ENCODE measurements at regions not wholly inside any gene's neighbourhood (a gene's known extent, or its start where the extent isn't known, plus 50 kb on each side); places are given as distances from the start of the nearest gene placed in this dataset.

- no peak for TF ChIP-seq POLR2AphosphoS5 (IDR thresholded peaks at IDR 0.05; ENCODE audit: low read depth, low read length)
- TF ChIP-seq FOXP2 (optimal IDR thresholded peaks at IDR 0.05; ENCODE audit: borderline replicate concordance, extremely low read depth, extremely low read length, insufficient read depth) = no peak
- no peak for TF ChIP-seq TAF1 (IDR thresholded peaks at IDR 0.05; ENCODE audit: borderline replicate concordance, insufficient read depth, low read length)
- TF ChIP-seq REST (IDR thresholded peaks at IDR 0.05; ENCODE audit: insufficient read depth in 1 of 2, low read depth in 2 of 2, low read length in 2 of 2) = 0 out of 4 replicates have a peak, but pooled peaks of 1 of the 2 experiments have one; percentile 4
Measured at GRCh38 chr20:2236256-2236655, 59.5 kb upstream of the TGM3 start.

- TF ChIP-seq TAF1 (IDR thresholded peaks at IDR 0.05; ENCODE audit: borderline replicate concordance, insufficient read depth, low read length) (no peak), REST (IDR thresholded peaks at IDR 0.05; ENCODE audit: insufficient read depth in 1 of 2, low read depth in 2 of 2, low read length in 2 of 2) (no peak), SIN3A (IDR thresholded peaks at IDR 0.05; ENCODE audit: borderline replicate concordance, insufficient read depth, low read length) (no peak), FOXP2 (optimal IDR thresholded peaks at IDR 0.05; ENCODE audit: borderline replicate concordance, extremely low read depth, extremely low read length, insufficient read depth) (no peak), POLR2AphosphoS5 (IDR thresholded peaks at IDR 0.05; ENCODE audit: low read depth, low read length) (no peak)
Measured at GRCh38 chr20:2237059-2237458, 58.7 kb upstream of the TGM3 start.

- TF ChIP-seq TAF1 (IDR thresholded peaks at IDR 0.05; ENCODE audit: borderline replicate concordance, insufficient read depth, low read length) = no peak
- no peak for TF ChIP-seq FOXP2 (optimal IDR thresholded peaks at IDR 0.05; ENCODE audit: borderline replicate concordance, extremely low read depth, extremely low read length, insufficient read depth)
- no peak for TF ChIP-seq POLR2AphosphoS5 (IDR thresholded peaks at IDR 0.05; ENCODE audit: low read depth, low read length)
- TF ChIP-seq REST (IDR thresholded peaks at IDR 0.05; ENCODE audit: insufficient read depth in 1 of 2, low read depth in 2 of 2, low read length in 2 of 2) = no peak
- TF ChIP-seq SIN3A (IDR thresholded peaks at IDR 0.05; ENCODE audit: borderline replicate concordance, insufficient read depth, low read length) = no peak
Measured at GRCh38 chr20:2238601-2239000, 57.2 kb upstream of the TGM3 start.

- TF ChIP-seq TAF1 (IDR thresholded peaks at IDR 0.05; ENCODE audit: borderline replicate concordance, insufficient read depth, low read length) = no peak
- no peak for TF ChIP-seq SIN3A (IDR thresholded peaks at IDR 0.05; ENCODE audit: borderline replicate concordance, insufficient read depth, low read length)
- TF ChIP-seq FOXP2 (optimal IDR thresholded peaks at IDR 0.05; ENCODE audit: borderline replicate concordance, extremely low read depth, extremely low read length, insufficient read depth) = no peak
- TF ChIP-seq REST (IDR thresholded peaks at IDR 0.05; ENCODE audit: insufficient read depth in 1 of 2, low read depth in 2 of 2, low read length in 2 of 2) = no peak
- TF ChIP-seq POLR2AphosphoS5 (IDR thresholded peaks at IDR 0.05; ENCODE audit: low read depth, low read length) = no peak
Measured at GRCh38 chr20:2240835-2241234, 55.0 kb upstream of the TGM3 start.

GRCh38 chr20:2242678-2243077, 53.1 kb upstream of the TGM3 start:
- TF ChIP-seq TAF1 (IDR thresholded peaks at IDR 0.05; ENCODE audit: borderline replicate concordance, insufficient read depth, low read length) (no peak), POLR2AphosphoS5 (IDR thresholded peaks at IDR 0.05; ENCODE audit: low read depth, low read length) (no peak), REST (IDR thresholded peaks at IDR 0.05; ENCODE audit: insufficient read depth in 1 of 2, low read depth in 2 of 2, low read length in 2 of 2) (no peak), SIN3A (IDR thresholded peaks at IDR 0.05; ENCODE audit: borderline replicate concordance, insufficient read depth, low read length) (no peak)
